ENCODE measurements at regions not wholly inside any gene's neighbourhood (a gene's known extent, or its start where the extent isn't known, plus 50 kb on each side); places are given as distances from the start of the nearest gene placed in this dataset.

DNA sequence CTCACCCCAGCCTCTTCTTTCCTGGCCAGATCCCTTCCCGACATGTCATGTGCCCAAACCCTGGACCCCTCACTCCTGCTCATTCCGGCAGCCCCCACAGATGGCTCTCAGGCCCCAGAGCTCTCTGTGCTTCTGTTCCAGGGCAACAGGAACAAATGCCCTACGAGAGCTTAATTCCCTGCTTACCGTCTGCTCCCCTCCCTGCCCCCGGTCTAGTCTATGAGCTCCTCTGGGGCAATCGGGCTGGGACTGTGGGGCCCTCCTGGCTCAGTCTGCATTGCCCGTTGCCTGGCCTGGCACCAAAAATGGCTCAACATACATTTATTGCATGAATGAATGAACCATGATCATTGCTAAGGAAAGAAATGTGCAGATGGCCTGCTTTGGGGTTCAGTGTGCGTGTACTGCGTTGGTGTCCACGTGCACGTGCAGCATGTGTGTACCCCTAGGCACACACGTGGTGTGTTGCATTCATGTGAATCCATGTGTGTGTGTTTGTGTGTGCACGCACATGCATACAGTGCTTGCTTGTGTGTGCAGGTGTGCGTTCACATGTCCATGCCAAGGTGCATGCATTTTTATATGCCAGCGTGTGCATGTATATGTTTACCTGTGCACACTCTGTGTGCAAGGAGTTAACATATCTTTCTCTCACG, 201.2 kb upstream of the IER5L start:
- DNase-seq: no peak

DNA sequence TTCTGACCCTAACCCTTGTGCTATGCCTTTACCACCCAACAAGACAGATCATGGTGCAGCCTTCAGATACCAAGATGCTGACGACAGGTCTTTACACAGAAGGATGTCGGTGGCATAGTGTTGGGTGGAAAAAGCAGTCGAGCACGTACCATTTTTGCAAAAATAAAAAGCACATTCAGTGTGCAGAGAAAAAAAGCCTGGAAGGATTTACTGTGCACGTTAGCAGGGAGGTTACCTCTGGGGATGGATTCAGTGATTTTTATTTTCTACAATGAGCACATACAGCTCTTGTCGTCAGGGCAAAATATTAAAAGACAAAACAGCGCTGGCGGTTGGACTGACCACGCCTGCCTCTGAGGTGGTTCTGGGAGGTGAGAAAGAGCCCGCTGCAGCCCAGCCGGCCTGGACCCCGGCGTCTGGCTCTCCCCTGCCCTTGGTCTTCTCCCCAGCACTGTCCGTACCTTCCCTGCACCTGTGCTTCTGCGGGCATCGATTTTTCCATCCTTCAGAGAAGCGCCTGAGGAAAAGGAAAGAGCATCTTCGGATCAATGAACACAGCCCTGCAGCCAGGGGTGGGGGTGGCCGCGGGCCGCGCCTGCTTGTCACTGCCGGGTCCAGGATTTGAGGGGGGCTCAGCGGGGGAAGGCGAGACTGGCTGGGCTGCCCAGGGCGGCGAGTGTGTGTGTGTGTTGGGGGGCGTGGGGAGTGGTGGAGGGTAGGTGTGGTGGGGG, 200.0 kb upstream of the IER5L start:
- DNase-seq: no peak

- DNase-seq: no peak
These were observed 199.1 kb upstream of the IER5L start for GRCh38 chr9:129377181-129377580.

DNA sequence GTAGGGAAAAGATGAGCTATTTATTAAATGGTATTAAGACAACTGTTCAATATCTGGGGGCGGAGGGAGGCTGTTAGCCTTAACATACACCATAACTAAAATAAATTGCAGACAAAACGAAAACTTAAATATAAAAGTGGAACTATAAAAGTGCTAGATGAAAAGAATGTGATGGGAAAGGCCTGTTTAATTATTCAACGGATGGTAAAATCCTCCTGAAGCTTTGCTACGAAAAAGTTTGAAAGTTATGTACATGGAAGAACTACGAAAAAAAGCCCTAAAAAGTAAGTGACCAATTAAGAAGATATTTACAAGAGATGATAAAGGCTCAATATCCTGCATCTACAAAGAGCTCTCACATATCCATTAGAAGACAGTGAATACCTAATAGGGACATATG, 197.8 kb upstream of the IER5L start:
- DNase-seq: no peak

- DNase-seq: no peak
These were observed 196.6 kb upstream of the IER5L start for GRCh38 chr9:129374651-129375050.

GRCh38 chr9:129374231-129374630, 196.2 kb upstream of the IER5L start:
- DNase-seq: no peak

- DNase-seq: no peak
These were observed 195.3 kb upstream of the IER5L start for GRCh38 chr9:129373361-129373760.

DNA sequence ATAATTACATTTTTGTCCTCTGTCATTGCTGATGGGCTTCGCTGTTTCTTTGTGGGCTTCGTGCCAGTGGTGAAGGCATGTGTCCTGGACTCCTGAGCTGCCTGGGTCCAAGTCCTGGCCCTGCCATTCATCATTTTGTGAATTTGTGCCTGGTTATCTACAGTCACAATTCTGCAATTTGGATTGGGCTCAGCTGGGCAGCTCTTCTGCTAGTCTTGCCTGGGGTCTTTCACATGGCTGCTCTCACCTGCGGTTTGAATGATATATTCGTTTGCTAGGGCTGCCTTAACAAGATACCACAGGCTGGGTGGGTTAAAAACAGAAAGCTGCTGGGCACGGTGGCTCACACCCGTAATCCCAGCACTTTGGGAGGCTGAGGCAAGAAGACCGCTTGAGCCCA, 192.7 kb upstream of the IER5L start:
- no peak for DNase-seq

DNA sequence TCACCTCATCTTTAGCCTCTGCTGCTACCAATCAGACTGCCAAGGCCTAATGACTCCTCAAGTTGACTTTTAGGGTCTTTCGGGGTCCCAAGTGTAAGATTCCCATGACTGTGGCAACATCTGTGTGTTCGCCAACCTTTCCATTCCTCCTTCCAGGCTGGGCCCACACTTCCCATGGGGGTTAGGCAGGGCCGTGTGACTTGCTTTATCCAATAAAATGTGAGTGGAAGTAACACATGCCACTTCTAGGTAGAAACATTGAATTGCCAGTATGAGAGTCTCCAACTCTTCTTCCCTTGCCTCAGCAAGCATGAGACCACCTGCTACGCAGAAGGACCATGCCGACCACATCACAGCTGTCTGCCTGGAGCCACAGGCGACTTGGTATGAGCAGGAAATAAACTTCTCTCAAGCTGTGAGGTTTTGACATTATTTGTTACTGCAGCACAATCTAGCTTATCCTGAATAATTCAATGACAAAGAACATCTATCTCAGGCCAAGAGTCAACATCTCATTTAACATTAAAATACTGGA, 190.4 kb upstream of the IER5L start:
- no peak for DNase-seq

GRCh38 chr9:129367287-129367686, 189.2 kb upstream of the IER5L start:
- DNase-seq: no peak

DNA sequence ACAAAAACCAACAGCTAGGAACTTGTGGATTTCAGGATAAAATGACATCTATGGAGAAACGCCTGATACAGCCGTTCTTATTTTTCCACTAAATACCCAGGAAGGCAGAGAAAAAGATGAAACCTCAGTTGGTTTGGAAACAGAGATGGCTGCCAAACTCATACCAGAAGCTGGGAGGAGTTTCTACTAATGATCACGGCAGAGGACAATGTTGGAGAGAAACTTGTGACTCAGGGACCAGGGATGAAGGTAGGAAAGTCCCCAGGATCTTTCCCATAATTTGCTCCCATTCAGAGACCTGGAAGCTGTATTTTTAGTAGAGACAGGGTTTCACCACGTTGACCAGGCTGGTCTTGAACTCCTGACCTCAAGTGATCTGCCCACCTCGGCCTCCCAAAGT, 187.1 kb upstream of the IER5L start:
- no peak for DNase-seq

GRCh38 chr9:129363216-129363873, 185.3 kb upstream of the IER5L start:
- DNase-seq: no peak

GRCh38 chr9:129362287-129363000, 184.4 kb upstream of the IER5L start:
- DNase-seq: no peak

DNA sequence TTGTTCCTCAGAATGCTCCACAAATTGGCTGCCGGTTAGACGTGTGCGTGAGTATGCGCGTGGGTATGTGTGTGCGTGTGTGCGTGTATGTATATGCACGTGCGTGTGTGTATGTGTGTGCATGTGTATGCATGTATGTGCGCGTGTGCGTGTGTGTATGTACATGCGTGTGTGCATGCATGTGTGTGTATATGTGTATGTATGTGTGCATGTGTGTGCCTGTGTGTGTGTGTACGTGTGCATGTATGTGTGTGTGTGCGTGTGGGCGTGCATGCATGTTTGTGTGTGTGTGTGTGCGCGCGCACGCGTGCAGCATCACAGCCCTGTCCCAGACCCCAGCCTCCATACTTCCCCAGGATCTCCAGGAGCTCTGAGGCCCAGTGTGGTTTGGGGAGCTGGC, 183.1 kb upstream of the IER5L start:
- no peak for DNase-seq

- no peak for DNase-seq
These were observed 182.0 kb upstream of the IER5L start for GRCh38 chr9:129359916-129360536.

DNA sequence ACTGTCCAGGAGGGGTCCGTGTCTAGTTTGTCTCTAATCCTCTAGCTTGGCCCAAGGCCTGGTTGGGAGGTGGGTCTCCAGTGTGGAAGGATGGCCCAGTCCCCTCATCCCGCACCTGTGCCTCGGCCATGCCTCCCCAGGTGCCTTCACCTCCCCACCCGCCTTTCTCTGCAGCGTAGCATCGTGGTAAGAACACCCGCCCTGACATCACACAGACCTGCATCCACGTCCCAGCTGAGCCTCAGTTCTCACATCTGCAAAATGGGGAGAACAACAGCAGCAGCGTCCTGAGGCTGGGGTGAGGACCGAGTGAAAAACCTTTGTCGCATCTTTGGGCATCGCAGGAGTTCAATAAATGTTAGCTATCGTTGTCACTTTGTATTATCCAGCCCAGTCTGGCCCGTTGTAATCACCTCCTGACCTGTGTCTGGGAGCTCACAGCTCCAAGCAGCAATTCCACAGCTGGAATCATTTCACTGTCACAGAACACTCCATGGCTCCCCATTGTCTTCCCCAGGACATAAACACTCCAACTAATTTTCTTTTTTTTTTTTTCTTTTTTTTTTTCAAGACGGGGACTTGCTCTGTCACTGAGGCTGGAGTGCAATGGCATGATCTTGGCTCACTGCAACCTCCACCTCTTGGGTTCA, 181.2 kb upstream of the IER5L start:
- DNase-seq: no peak

GRCh38 chr9:129358621-129359154, 180.6 kb upstream of the IER5L start:
- DNase-seq: no peak

DNA sequence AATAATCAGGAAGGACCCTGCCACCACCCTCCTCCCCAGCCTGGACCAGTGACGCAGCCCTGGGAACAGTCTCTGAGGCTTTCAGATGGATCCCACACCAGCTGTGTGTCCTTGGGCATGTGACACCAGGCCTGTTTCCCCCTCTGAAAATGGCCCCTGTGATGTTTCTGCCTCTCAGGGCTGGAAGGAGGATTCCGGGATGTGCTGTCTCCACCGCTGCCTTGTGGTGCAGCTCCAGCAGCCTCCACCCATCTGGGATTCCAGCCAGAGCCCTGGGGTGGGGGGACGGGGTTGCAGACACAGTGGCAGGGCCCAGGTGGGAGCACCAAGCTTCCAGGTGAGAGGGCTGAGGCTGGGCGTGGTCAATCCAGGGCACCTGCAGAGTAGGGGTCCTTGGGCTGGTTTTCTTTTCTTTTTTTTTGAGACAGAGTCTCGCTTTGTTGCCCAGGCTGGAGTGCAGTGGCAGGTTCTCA, 179.7 kb upstream of the IER5L start:
- DNase-seq: no peak

GRCh38 chr9:129356871-129357772, 179.1 kb upstream of the IER5L start:
- no peak for DNase-seq

- DNase-seq: no peak
These were observed 177.6 kb upstream of the IER5L start for GRCh38 chr9:129355631-129356030.

DNA sequence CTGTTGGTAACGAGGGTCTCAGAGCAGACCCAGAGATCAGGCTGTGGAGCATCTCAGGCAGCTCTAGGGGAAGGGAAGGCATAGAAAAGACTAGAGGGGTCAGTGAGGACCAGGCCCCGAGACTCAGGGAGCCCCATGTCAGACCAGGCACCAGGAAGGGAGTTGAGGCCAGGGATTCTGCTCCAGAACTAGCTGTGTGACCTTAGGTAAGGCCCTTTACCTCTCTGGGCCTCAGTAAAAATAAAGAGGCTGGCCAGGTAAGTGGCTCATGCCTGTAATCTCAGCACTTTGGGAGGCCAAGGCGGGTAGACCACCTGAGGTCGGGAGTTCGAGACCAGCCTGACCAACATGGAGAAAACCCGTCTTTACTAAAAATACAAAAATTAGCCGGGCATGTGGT, 176.4 kb upstream of the IER5L start:
- no peak for DNase-seq

All from CD4-positive, alpha-beta T cell treated with Interleukin-17A for 1 hour (primary cell).